ENCODE measurements at regions not wholly inside any gene's neighbourhood (a gene's known extent, or its start where the extent isn't known, plus 50 kb on each side); places are given as distances from the start of the nearest gene placed in this dataset.
"Not testable (repeated sequence)": the region's sequence is repeated elsewhere in the genome, so short reads cannot be mapped to it uniquely, and the experiment has no call there.

- ChIA-PET CTCF (interaction anchor here (0.8 kb wide), 1 partner anchor 10 kb away, joined by 5 read pairs; no protein-coding TSS in a partner anchor), POLR2A (no interaction called here)
- TF ChIP-seq SP1 (IDR thresholded peaks at IDR 0.05) (no peak), LEF1 (IDR thresholded peaks at IDR 0.05; ENCODE audit: borderline replicate concordance) (no peak), FOXK2 (IDR thresholded peaks at IDR 0.05) (no peak), BHLHE40 (IDR thresholded peaks at IDR 0.05; ENCODE audit: borderline replicate concordance) (no peak), FOXM1 (IDR thresholded peaks at IDR 0.05; ENCODE audit: borderline replicate concordance) (no peak), SUZ12 (IDR thresholded peaks at IDR 0.05) (no peak), PKNOX1 (IDR thresholded peaks at IDR 0.05) (no peak), ELF4 (IDR thresholded peaks at IDR 0.05) (no peak), ZNF384 (IDR thresholded peaks at IDR 0.05) (no peak), FOXA1 (IDR thresholded peaks at IDR 0.05) (no peak)
These were observed 76.2 kb downstream of the PTTG1 start for GRCh38 chr5:160497878-160498277.

GRCh38 chr5:160498441-160499043 lies 76.9 kb downstream of the PTTG1 start:
- POLR2A ChIA-PET; DNase-seq (ENCODE audit: extremely low spot score): not testable (repeated sequence)
- CTCF ChIA-PET, result interaction anchor here (0.8 kb wide), 1 partner anchor 10 kb away, joined by 5 read pairs; no protein-coding TSS in a partner anchor

More at GRCh38 chr5:160497878-160498277, 76.2 kb downstream of the PTTG1 start:
- DNase-seq (ENCODE audit: extremely low spot score), result no peak

- no peak for DNase-seq (ENCODE audit: extremely low spot score)
- CTCF ChIA-PET, result no interaction called here
- POLR2A ChIA-PET, result no interaction called here
- TF ChIP-seq SUZ12 (IDR thresholded peaks at IDR 0.05), result no peak
- no peak for TF ChIP-seq LEF1 (IDR thresholded peaks at IDR 0.05; ENCODE audit: borderline replicate concordance)
- no peak for TF ChIP-seq TARDBP (IDR thresholded peaks at IDR 0.05)
- TF ChIP-seq ARNT (IDR thresholded peaks at IDR 0.05), result no peak
- TF ChIP-seq ELF4 (IDR thresholded peaks at IDR 0.05), result no peak
- TF ChIP-seq FOXM1 (IDR thresholded peaks at IDR 0.05; ENCODE audit: borderline replicate concordance), result no peak
- no peak for TF ChIP-seq CTBP1 (IDR thresholded peaks at IDR 0.05; ENCODE audit: borderline replicate concordance)
- TF ChIP-seq FOXK2 (IDR thresholded peaks at IDR 0.05), result no peak
- no peak for TF ChIP-seq SP1 (IDR thresholded peaks at IDR 0.05)
- TF ChIP-seq ZNF384 (IDR thresholded peaks at IDR 0.05), result no peak
- no peak for TF ChIP-seq PKNOX1 (IDR thresholded peaks at IDR 0.05)
These were observed 79.4 kb downstream of the PTTG1 start for GRCh38 chr5:160500786-160501779.

GRCh38 chr5:160504906-160505305 lies 83.3 kb downstream of the PTTG1 start:
- POLR2A ChIA-PET, result no interaction called here
- no peak for DNase-seq (ENCODE audit: extremely low spot score)
- CTCF ChIA-PET, result no interaction called here
- TF ChIP-seq BHLHE40 (IDR thresholded peaks at IDR 0.05; ENCODE audit: borderline replicate concordance), result no peak
- TF ChIP-seq HDGF (IDR thresholded peaks at IDR 0.05; ENCODE audit: borderline replicate concordance), result no peak
- TF ChIP-seq FOXA1 (IDR thresholded peaks at IDR 0.05), result no peak
- no peak for TF ChIP-seq NFRKB (IDR thresholded peaks at IDR 0.05)
- TF ChIP-seq FOXM1 (IDR thresholded peaks at IDR 0.05; ENCODE audit: borderline replicate concordance), result no peak
- no peak for TF ChIP-seq ZNF384 (IDR thresholded peaks at IDR 0.05)
- TF ChIP-seq ARNT (IDR thresholded peaks at IDR 0.05), result no peak
- TF ChIP-seq PKNOX1 (IDR thresholded peaks at IDR 0.05), result no peak
- no peak for TF ChIP-seq TARDBP (IDR thresholded peaks at IDR 0.05)

- POLR2A ChIA-PET, result no interaction called here
- TF ChIP-seq ELF4 (IDR thresholded peaks at IDR 0.05) (no peak), SUZ12 (IDR thresholded peaks at IDR 0.05) (no peak), FOXA1 (IDR thresholded peaks at IDR 0.05) (no peak), FOXM1 (IDR thresholded peaks at IDR 0.05; ENCODE audit: borderline replicate concordance) (no peak), TARDBP (IDR thresholded peaks at IDR 0.05) (no peak)
- DNase-seq (ENCODE audit: extremely low spot score), result no peak
- CTCF ChIA-PET, result no interaction called here
These were observed 84.7 kb downstream of the PTTG1 start for GRCh38 chr5:160506006-160507004.

GRCh38 chr5:160507221-160507721 lies 85.6 kb downstream of the PTTG1 start:
- POLR2A ChIA-PET, result no interaction called here
- DNase-seq (ENCODE audit: extremely low spot score), result no peak
- CTCF ChIA-PET, result interaction anchor here (1.7 kb wide), 1 partner anchor 69 kb away, joined by 8 read pairs; no protein-coding TSS in a partner anchor
- TF ChIP-seq ELF4 (IDR thresholded peaks at IDR 0.05) (no peak), FOXM1 (IDR thresholded peaks at IDR 0.05; ENCODE audit: borderline replicate concordance) (no peak)
